Cerebellar cortex (tissue), 1 donor: ENCODE measurements at regions not wholly inside any gene's neighbourhood (a gene's known extent, or its start where the extent isn't known, plus 50 kb on each side); places are given as distances from the start of the nearest gene placed in this dataset.

Experiments
- DNase-seq: peaks from one replicate; pipeline ENCODE4 v3.0.0-alpha.2; 2015; ENCODE audit warnings: low spot score

DNA sequence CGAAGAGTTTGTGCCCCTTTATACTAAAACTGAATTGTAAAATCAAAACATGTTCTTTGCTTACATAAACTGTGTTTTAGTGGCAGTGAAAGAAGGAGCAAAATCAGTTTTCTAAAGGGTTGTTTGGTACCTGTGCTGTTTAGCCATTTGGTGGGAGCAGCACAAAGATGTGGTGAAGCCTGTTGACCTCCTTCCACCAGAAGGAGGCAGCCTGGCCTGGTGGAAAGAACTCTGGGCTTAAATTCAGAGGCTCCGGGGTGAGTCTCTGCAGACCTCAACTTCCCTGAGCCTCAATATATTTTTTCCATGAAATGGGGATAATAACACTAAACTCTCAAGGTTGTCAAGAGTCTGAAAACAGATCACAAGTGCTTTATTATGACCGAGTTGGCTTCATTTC lies 502.5 kb downstream of the VRK1 start:
- no peak for DNase-seq

- DNase-seq: no peak
These were observed 504.9 kb downstream of the VRK1 start for GRCh38 chr14:97301931-97302559.

- DNase-seq: no peak
These were observed 509.1 kb downstream of the VRK1 start for GRCh38 chr14:97306133-97306759.

- no peak for DNase-seq
These were observed 509.6 kb downstream of the VRK1 start for GRCh38 chr14:97306760-97307246.

GRCh38 chr14:97311411-97311810 lies 514.2 kb downstream of the VRK1 start:
- DNase-seq: no peak

- no peak for DNase-seq
These were observed 515.7 kb downstream of the VRK1 start for GRCh38 chr14:97312910-97313309.

GRCh38 chr14:97315790-97316189 lies 518.6 kb downstream of the VRK1 start:
- no peak for DNase-seq

DNA sequence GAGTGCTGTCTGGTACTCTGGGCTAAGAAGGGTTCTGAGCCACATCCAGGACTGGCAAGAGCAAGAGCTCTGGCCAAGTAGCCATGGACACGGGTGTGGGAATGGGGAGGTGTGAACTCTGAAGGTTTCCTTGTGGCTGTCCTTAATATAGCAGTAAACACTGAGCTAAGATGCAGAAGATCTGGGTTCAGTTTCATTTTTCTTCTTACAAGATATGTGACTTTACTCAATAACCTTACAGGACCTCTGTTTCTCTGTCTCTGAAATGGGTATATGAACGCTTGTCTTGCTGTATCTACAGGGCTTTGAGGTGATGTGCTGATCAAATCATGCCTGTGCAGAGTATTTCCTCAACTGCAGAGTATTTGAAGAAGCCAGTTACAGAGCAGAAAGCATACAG lies 521.2 kb downstream of the VRK1 start:
- DNase-seq: no peak

GRCh38 chr14:97319691-97320090 lies 522.5 kb downstream of the VRK1 start:
- DNase-seq: no peak

DNA sequence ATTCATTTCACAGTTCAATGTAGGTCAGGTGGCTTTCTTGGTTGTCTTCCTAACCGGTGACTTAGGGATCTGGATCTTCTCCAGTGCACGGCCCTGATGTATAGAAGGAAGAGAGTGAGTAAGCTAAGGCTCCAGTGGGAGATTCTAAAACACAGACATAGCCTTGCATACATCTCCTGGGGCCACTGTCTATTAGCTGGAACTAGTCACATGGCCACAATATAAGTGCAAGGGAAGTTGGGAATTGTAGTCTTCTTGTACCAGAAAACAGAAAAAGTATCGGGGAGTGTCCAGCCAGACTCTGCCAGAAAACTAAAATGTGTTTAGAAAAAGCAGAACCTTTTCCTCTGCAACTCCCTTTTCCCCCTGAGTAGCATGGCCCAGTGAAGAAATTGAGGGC lies 531.6 kb downstream of the VRK1 start:
- no peak for DNase-seq

GRCh38 chr14:97329701-97330100 lies 532.5 kb downstream of the VRK1 start:
- DNase-seq: no peak

GRCh38 chr14:97331058-97331457 lies 533.9 kb downstream of the VRK1 start:
- DNase-seq: no peak

DNA sequence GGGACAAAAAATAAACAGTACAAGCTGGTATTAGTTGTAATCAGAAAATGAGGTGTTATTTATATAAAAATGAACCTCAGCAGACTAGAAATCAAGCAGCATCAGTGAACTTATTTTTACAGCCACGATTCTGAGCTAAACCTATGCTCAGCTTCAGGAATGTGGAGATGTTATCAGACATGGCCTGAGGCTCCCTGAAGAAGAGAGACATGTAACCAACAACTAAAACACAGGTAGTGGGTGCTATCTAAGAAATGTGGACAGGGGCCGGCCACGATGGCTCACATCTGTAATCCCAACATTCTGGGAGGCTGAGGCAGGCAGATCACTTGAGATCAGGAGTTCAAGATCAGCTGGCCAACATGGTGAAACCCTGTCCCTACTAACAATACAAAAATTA lies 534.3 kb downstream of the VRK1 start:
- DNase-seq: no peak

- no peak for DNase-seq
These were observed 539.0 kb downstream of the VRK1 start for GRCh38 chr14:97336179-97336578.

- no peak for DNase-seq
These were observed 539.6 kb downstream of the VRK1 start for GRCh38 chr14:97336816-97337215.

- DNase-seq: no peak
These were observed 540.1 kb downstream of the VRK1 start for GRCh38 chr14:97337267-97337666.

DNA sequence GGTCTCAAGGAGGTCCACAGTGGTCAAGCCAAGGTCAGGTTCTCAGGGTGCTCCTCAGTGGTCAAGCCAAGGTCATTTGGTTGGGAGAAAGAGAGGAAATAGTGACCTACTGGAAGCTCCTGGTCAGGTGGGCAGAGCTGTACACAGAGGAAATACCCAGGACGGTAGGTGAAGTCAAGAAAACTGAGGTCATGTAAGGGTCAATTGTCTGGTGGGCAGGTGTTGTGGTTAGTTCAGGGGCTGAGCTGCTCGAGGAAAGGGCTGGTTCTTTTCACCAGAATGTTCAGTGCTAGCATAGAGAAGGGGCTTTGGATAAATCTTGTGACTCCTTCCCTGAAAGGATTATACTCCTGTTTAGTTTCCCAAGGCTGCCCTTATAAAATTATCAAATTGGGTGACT lies 540.5 kb downstream of the VRK1 start:
- DNase-seq: no peak

GRCh38 chr14:97344666-97345065 lies 547.5 kb downstream of the VRK1 start:
- DNase-seq: no peak

DNA sequence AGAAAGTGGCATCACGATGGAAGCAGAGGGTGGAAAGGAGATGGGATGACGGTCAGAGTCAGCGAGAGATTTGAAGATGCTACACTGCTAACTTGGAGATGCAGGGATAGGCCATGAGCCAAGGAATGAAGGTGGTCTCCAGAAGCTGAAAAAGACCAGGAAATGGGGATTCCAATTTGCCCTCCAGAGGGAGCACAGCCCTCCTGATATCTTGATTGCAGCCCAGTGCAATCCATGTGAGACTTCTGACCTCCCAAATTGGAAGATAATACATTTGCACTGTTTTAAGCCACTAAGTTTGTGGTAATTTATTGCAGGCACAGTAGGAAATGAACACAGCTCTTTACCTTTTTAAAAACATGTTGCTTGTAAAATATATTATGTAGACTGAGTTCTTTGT lies 549.5 kb downstream of the VRK1 start:
- no peak for DNase-seq

DNA sequence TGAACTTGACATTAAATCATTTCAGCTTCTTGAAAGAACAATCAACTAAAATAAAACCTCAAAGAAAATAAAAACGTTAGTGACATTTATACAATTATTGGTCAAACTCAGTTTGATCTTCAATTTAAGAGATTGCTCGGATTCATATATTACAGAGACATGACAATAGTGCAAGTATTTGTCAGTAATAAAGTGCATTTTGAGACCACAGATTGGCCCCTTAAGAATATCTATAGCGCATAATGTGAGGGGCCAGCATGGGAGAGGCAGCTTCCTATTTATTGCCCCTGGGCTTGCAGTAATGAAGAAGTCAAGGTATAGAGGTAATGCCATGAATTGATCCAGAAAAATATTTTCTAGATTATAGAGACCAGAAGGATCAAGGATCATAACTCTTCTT lies 552.3 kb downstream of the VRK1 start:
- DNase-seq: no peak

DNA sequence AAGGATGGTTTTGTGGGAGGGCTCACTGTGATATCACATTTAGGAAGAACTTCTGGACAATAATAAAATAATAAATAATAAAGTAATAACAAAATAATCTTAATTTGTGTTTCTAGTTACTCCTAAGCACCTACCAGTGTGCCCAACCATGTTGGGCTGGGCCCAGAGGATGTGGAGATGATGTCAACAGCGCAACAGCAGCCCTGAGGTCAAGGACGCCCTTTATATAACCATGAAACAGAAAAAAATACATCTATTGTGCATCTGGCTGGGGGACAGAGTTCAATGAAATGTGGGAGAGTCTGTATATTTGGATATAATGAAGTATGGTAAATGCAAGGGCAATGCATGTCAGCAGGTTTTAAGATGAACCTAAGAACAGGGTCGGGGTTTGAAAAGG lies 552.8 kb downstream of the VRK1 start:
- no peak for DNase-seq

- no peak for DNase-seq
These were observed 553.2 kb downstream of the VRK1 start for GRCh38 chr14:97350415-97350814.

DNA sequence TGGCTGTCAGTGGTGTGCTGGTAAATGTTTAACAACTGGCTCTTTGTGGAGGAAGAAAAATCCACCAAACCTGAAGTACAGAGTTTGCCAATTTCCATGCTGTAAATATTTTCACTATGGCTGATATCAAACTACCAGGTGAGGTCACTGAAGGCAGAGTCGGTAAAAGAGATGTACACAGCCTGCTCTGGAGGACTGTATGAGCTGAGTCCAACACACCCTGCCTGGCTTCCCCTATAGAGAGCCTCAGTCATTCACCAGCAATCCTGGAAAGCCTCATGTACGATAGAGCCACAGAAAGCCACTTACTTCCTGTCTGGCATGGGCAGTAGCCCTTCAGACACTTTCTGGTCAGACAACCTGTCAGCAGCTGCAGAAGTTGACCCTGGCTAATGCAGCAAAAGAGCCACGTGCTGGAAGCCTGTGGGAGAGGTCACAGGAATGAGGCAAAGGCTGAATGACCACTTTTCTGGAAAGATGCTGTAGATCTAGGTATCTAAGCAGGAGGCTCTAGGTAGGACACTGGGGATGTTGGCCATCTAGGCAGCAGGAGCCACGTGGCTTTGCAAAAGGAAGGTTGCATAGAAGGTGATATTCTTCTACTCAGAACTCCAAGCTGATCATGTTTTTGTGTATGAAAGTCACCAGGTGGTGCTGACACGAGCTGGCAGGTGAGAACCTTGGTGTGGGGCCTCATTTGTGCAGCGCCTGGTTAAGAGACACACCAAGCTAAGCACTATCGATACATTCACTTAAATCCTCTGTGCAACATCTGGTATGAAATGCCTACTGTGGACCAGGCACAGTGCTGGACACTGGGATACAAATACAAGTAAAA lies 553.9 kb downstream of the VRK1 start:
- no peak for DNase-seq
